ENCODE measurements at regions not wholly inside any gene's neighbourhood (a gene's known extent, or its start where the extent isn't known, plus 50 kb on each side); places are given as distances from the start of the nearest gene placed in this dataset.
A peak's percentile ranks its signal among the peaks of the same experiment; 100 is the strongest.

GRCh38 chr5:74072646-74073045, 446.6 kb downstream of the ARHGEF28 start:
- DNase-seq = no peak

- DNase-seq = no peak
Observed at GRCh38 chr5:74070766-74071165, 444.8 kb downstream of the ARHGEF28 start.

GRCh38 chr5:74069741-74070140, 443.7 kb downstream of the ARHGEF28 start:
- DNase-seq = no peak

- DNase-seq = no peak
Observed at GRCh38 chr5:74067748-74068541, 441.9 kb downstream of the ARHGEF28 start.

- DNase-seq = no peak
Observed at GRCh38 chr5:74064911-74065310, 438.9 kb downstream of the ARHGEF28 start.

DNA sequence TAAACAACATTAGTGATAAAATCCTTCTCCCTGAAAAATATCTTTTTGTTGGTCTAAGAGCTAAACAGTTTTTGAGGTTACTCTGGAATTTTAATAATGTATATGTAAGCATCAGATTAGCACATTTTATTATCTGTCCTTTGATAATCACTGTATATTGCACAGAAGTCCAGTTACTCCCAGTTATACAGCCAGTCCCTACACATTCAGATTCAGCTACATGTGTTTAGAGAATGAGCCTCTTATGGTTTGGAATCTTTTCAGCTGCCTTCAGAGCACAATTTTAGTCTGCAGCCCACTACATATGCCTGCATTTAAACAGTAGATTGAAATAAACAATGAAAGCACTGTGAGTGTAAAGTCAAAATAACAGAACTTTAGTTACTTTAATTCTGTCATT, 438.2 kb downstream of the ARHGEF28 start:
- no peak for DNase-seq

DNA sequence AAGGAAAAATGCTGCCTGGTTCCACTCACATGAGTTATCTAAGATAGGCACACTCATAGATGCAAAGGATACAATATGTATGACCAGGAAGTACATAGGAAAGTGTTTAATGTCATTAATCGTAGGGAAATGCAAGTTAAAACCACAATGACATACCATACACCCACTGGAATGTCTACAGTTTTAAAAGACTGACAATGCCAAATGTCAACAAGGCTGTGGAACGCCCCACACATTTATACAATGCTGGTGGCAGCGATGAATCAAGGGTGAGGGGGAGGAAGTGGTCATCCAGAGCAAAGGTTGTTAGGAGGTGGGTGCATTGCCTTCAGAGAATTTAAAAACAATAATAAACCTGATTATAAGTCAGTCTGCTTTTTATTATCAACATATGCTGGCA, 437.8 kb downstream of the ARHGEF28 start:
- no peak for DNase-seq

GRCh38 chr5:74063346-74063745, 437.4 kb downstream of the ARHGEF28 start:
- no peak for DNase-seq

- no peak for DNase-seq
Observed at GRCh38 chr5:74061292-74061691, 435.3 kb downstream of the ARHGEF28 start.

DNA sequence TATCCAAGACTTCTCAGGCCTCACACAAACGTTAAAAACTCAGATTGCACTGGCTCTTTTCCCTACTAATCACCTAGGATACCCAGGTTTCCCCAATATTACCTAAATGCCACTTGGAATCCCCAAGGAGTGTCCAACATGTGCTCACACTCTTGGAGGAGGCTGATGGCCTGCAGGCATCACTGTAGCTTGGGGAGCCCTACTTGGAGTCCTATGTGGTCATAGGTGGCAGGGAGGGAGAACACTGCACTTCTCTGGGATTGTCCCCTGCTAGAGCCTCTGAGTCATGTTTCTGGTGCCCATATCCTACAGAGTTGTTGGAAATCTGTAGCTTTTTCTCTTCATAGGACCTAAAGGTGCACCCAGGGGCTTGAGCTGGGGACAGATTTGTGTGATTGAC, 433.7 kb downstream of the ARHGEF28 start:
- no peak for DNase-seq

GRCh38 chr5:74056789-74057164, 430.8 kb downstream of the ARHGEF28 start:
- DNase-seq = no peak

GRCh38 chr5:74056107-74056788, 430.3 kb downstream of the ARHGEF28 start:
- DNase-seq = no peak

- no peak for DNase-seq
Observed at GRCh38 chr5:74055486-74056106, 429.6 kb downstream of the ARHGEF28 start.

GRCh38 chr5:74054641-74055421, 428.8 kb downstream of the ARHGEF28 start:
- no peak for DNase-seq

DNA sequence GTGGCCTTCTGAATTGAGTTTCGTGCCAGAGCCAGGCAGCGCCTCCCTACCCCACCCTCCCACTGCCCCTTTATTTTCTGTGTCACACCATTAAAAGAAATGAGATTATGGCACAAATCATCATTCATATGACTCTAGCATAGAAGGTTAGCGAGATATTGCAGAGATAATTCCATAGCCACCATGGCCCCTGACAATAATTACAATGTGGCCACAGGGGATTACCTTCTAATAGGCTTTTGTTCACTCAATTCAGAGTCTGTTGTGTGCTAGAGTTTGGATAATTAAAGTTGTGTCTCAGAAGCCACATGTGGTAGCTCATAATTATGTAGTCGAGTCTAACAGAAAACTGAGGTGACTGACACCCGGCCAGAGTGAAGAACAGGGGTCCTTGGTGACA, 428.1 kb downstream of the ARHGEF28 start:
- no peak for DNase-seq

GRCh38 chr5:74052441-74053221, 426.6 kb downstream of the ARHGEF28 start:
- no peak for DNase-seq

GRCh38 chr5:74051076-74051475, 425.1 kb downstream of the ARHGEF28 start:
- no peak for DNase-seq

DNA sequence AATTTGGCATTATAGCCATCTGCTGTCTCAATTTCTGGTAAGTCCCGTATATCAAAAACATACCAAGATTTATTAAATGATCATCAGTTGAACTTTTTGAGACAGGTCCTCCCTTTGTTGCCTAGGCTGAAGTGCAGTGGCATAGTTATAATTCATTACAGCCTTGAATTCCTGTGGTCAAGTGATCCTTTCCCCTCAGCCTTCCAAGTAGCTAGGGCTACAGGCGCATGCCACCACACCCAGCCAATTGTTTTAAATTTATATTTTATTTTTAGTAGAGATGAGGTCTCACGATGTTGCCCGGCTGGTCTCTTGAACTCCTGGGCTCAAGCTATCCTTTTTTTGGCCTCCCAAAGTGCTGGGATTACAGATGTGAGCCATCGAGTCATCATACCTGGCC, 418.9 kb downstream of the ARHGEF28 start:
- DNase-seq = no peak

GRCh38 chr5:74042959-74043358, 417.0 kb downstream of the ARHGEF28 start:
- peak; percentile 44 for DNase-seq

DNA sequence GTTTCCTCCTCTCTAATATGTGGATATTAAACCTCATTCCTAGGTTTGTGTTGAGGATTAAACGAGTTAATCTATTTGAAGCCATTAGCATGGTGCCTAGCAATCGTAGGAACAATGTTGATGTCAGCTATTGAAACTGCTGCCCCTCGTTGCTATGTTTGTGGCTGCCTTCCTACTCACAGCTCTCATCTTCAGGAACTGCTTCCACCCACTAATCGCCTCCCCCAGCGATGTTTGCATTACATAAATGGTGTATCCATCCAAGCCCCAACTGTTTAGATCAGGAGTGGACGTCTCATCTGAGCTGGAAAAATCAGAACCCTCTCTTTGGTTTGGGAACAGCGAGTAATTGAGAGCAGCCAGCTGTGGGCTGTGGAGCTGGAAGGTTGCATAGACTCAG, 416.6 kb downstream of the ARHGEF28 start:
- no peak for DNase-seq

- no peak for DNase-seq
Observed at GRCh38 chr5:74041913-74042312, 415.9 kb downstream of the ARHGEF28 start.

DNA sequence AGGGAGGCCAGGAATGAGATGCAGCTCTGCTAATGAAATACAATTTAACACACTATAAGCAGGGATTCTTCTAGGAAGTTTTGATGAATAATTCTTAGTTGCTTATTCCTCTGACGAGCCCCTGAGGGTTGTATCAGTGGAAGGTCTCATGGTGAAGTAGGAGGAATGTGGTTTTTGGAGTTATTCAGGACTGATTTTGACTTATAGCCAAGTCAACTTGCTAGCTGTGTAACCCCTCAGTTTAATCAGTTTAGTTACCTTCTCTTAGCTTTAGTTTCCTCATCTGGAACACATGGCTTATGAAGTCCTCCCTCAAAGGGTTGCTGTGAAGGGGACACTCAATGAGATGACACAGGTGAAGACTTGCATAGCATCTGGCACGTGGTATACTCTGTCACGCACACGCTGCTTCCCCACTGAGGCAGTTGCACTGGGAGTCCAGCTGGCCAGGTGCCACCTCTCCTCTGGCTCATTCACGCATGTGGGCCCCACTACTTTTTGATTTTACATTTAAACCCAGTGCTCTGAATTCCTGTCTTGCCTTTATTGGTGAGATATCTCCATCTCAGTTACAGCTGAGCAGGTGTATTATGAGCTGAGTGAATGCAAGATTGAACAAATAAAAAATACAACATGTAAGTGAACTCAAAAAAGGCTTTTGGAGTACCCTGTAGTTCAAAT, 415.0 kb downstream of the ARHGEF28 start:
- no peak for DNase-seq
